Subcutaneous abdominal adipose tissue (tissue), 5 donors: ENCODE measurements at regions not wholly inside any gene's neighbourhood (a gene's known extent, or its start where the extent isn't known, plus 50 kb on each side); places are given as distances from the start of the nearest gene placed in this dataset.

ENCODE experiments used
- H3K27ac ChIP-seq: one replicate; pipeline ENCODE4 v1.7.0; 2013; ENCODE audit warnings: low read depth, mild to moderate bottlenecking, inconsistent platforms, low read length, moderate library complexity
- H3K27me3 ChIP-seq, 5 donors: one replicate each; pipeline ENCODE4 v1.7.0; 2013; ENCODE audit warnings: low read length in 5 of 5, inconsistent platforms in 1 of 5; ENCODE audit not compliant: control insufficient read depth in 5 of 5, insufficient read depth in 4 of 5
- H3K36me3 ChIP-seq, 5 donors: one replicate each; pipeline ENCODE4 v1.7.0; 2013; ENCODE audit warnings: low read length in 5 of 5; ENCODE audit not compliant: control insufficient read depth in 5 of 5, insufficient read depth in 5 of 5
- H3K4me1 ChIP-seq, 5 donors: one replicate each; pipeline ENCODE4 v1.7.0; 2013; ENCODE audit warnings: low read length in 5 of 5, mild to moderate bottlenecking in 3 of 5, moderate library complexity in 1 of 5; ENCODE audit not compliant: control insufficient read depth in 5 of 5, insufficient read depth in 5 of 5
- H3K4me3 ChIP-seq, 5 donors: one replicate each; pipeline ENCODE4 v1.7.0; 2013; ENCODE audit warnings: low read length in 5 of 5, low read depth in 1 of 5
- H3K9ac ChIP-seq, 5 donors: one replicate each; pipeline ENCODE4 v1.7.0; 2013; ENCODE audit warnings: low read length in 5 of 5, mild to moderate bottlenecking in 4 of 5, moderate library complexity in 3 of 5
- H3K9me3 ChIP-seq, 5 donors: one replicate each; pipeline ENCODE4 v1.7.0; 2013; ENCODE audit warnings: low read length in 5 of 5; ENCODE audit not compliant: control insufficient read depth in 5 of 5
- donor health status: healthy.
- donor health status: healthy.
- donor health status: healthy.
- donor health status: healthy.
- donor health status: healthy.

- H3K9me3 ChIP-seq = peaks cover 0 to 14% (median 4%) of the 10 kb centered on the region in 5 donors
- no peak overlapping the region for H3K4me3 ChIP-seq
- H3K27ac ChIP-seq = no peak overlapping the region
- peaks cover 0 to 5% (median 0%) of the 10 kb centered on the region in 5 donors for H3K4me1 ChIP-seq
- no peaks in the 10 kb centered on the region for H3K27me3 ChIP-seq
- no peaks in the 10 kb centered on the region for H3K36me3 ChIP-seq
- no peak overlapping the region for H3K9ac ChIP-seq
These were observed 656.4 kb upstream of the CDH8 start for GRCh38 chr16:62692685-62693084.

GRCh38 chr16:62681819-62682218 lies 645.6 kb upstream of the CDH8 start:
- Histone ChIP-seq H3K4me3 (no peak overlapping the region), H3K27ac (no peak overlapping the region), H3K9me3 (peaks cover 0 to 39% (median 28%) of the 10 kb centered on the region in 5 donors), H3K27me3 (no peaks in the 10 kb centered on the region), H3K4me1 (no peaks in the 10 kb centered on the region), H3K36me3 (no peaks in the 10 kb centered on the region), H3K9ac (no peak overlapping the region)

DNA sequence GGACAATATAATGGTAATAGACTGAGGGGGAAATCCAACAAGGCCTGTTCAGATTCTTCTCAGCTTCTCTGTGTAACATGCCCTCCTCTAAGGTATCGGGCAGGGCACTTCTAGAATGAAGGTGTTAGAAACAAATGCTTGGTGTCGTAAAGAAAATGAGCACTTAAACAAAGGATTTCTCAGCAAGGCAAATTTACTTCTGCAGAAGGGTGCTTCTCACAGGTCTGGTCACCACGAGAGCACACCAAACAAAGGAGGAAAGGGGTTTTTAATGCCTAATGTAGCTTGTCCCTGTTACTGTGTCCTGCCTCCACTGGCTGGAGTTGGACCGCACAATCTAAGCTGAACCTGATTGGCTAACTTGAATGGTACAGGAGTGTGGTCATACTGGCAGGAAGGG lies 642.6 kb upstream of the CDH8 start:
- no peak overlapping the region for H3K9ac ChIP-seq
- H3K4me1 ChIP-seq = no peaks in the 10 kb centered on the region
- H3K4me3 ChIP-seq = peak overlapping the region in 2 of 5 donors; percentile 1 to 24
- no peaks in the 10 kb centered on the region for H3K27me3 ChIP-seq
- no peaks in the 10 kb centered on the region for H3K36me3 ChIP-seq
- H3K9me3 ChIP-seq = peaks cover 0 to 30% (median 20%) of the 10 kb centered on the region in 5 donors
- no peak overlapping the region for H3K27ac ChIP-seq

DNA sequence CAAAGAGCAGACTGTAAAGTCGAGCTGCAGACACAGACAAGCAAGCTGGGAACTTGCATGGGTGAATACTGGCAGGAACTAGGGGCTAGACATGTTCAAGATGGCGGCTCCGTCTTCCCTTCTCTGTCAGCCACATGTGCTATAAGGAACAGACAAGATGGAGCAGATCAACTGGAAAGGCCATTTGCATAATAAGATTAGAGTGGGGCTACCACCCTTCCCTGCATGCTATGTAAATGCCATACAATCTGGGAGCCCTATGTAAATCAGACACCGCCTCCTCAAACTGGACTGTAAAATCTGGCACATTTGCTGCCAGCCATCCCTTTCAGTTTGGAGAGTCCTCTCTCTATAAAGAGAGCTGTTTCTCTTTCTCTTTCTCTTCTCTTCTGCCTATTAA lies 640.1 kb upstream of the CDH8 start:
- H3K4me3 ChIP-seq = no peak overlapping the region

DNA sequence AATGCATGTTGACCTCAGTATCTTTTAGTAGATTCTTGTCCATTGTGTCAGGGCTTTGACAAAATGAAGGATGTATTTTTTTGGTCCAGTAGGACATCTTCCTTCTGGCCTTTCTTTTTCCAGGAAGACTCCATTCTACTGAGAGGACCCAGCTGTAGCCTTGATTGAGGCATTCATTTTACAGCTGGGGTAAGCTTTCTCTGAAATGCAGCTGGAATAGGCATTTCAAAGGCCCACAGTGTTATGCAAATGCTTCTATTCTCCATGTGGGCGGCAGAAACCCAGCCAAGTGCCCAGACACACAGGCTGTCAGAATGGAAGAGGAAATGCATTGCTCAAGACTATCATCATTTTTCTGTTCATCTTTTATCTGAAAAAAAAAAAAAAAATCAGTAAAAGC lies 629.0 kb upstream of the CDH8 start:
- Histone ChIP-seq H3K4me1 (peaks cover 0 to 11% (median 0%) of the 10 kb centered on the region in 5 donors), H3K36me3 (no peaks in the 10 kb centered on the region), H3K4me3 (no peak overlapping the region), H3K9me3 (no peaks in the 10 kb centered on the region), H3K27me3 (no peaks in the 10 kb centered on the region), H3K9ac (no peak overlapping the region), H3K27ac (no peak overlapping the region)

More for the DNA sequence above, 640.1 kb upstream of the CDH8 start:
- H3K4me1 ChIP-seq = no peaks in the 10 kb centered on the region
- no peaks in the 10 kb centered on the region for H3K36me3 ChIP-seq
- peaks cover 0 to 29% (median 18%) of the 10 kb centered on the region in 5 donors for H3K9me3 ChIP-seq
- H3K9ac ChIP-seq = no peak overlapping the region
- H3K27ac ChIP-seq = no peak overlapping the region
- H3K27me3 ChIP-seq = no peaks in the 10 kb centered on the region

DNA sequence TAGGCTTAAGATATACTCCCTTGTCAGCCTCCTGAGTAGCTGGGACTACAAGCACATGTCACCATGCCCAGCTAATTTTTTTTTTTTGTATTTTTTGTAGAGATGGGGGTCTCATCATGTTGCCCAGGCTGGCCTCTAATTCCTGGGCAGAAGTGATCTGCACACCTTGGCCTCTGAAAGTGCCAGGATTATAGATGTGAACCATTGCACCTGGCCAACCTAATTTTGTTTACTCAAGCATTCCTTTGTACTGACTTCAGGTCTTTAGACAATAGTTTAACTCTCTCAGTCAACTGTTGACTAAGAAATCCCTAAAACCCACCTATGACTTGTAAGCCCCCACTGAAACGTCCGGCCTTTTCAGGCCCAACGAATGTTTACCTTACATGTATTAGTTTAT lies 628.3 kb upstream of the CDH8 start:
- Histone ChIP-seq H3K27me3 (no peaks in the 10 kb centered on the region), H3K27ac (no peak overlapping the region), H3K36me3 (no peaks in the 10 kb centered on the region), H3K4me3 (no peak overlapping the region), H3K9ac (no peak overlapping the region), H3K4me1 (peaks cover 0 to 11% (median 0%) of the 10 kb centered on the region in 5 donors), H3K9me3 (no peaks in the 10 kb centered on the region)

DNA sequence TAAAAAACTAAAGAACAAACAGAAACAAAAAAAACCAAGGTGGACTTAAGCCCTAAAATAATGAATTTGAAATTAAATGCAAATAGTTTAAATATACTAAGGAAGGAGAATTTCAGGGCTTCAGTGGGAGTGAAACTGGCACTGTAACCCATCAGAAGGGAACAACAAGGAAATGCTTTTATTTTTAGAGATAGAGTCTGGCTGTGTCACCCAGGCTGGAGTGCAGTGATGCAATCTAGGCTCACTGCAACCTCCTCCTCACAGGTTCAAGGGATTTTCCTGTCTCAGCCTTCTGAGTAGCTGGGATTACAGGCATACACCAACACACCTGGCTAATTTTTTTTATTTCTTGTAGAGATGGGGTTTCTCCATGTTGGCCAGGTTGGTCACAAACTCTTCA lies 625.2 kb upstream of the CDH8 start:
- no peak overlapping the region for H3K4me3 ChIP-seq
- no peaks in the 10 kb centered on the region for H3K27me3 ChIP-seq
- H3K9ac ChIP-seq = no peak overlapping the region
- H3K36me3 ChIP-seq = no peaks in the 10 kb centered on the region
- no peak overlapping the region for H3K27ac ChIP-seq
- no peaks in the 10 kb centered on the region for H3K9me3 ChIP-seq
- H3K4me1 ChIP-seq = peaks cover 0 to 11% (median 0%) of the 10 kb centered on the region in 5 donors

GRCh38 chr16:62657116-62657515 lies 620.9 kb upstream of the CDH8 start:
- H3K27ac ChIP-seq = no peak overlapping the region
- H3K9me3 ChIP-seq = no peaks in the 10 kb centered on the region
- no peaks in the 10 kb centered on the region for H3K27me3 ChIP-seq
- H3K9ac ChIP-seq = no peak overlapping the region
- H3K36me3 ChIP-seq = no peaks in the 10 kb centered on the region
- H3K4me1 ChIP-seq = peaks cover 0 to 9% (median 0%) of the 10 kb centered on the region in 5 donors
- no peak overlapping the region for H3K4me3 ChIP-seq

- Histone ChIP-seq H3K27me3 (no peaks in the 10 kb centered on the region), H3K9me3 (peaks cover 0 to 6% (median 0%) of the 10 kb centered on the region in 5 donors), H3K9ac (no peak overlapping the region), H3K4me1 (no peaks in the 10 kb centered on the region), H3K27ac (no peak overlapping the region), H3K36me3 (no peaks in the 10 kb centered on the region), H3K4me3 (no peak overlapping the region)
These were observed 616.3 kb upstream of the CDH8 start for GRCh38 chr16:62652441-62653120.

DNA sequence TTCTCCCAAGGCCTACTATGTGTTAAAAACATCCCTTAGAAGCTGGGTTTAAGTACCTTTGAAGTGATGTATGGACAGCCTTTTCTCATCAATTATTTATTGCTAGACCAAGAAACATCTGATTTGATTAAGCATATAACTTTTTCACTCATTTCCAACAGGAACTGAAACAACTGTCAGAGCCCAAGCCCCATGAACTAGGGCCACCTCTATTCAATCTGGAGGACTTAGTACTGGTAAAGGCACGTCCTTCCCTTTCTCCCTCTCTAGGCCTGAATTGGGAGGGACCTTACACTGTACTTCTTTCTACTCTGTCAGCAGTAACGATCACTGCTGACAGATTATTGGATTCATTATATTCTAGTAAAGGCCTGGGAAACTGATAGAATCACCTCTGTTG lies 612.0 kb upstream of the CDH8 start:
- H3K4me1 ChIP-seq = no peaks in the 10 kb centered on the region
- H3K9me3 ChIP-seq = peaks cover 0 to 28% (median 12%) of the 10 kb centered on the region in 5 donors
- H3K27ac ChIP-seq = no peak overlapping the region

More for the DNA sequence above, 612.0 kb upstream of the CDH8 start:
- Histone ChIP-seq H3K27me3 (no peaks in the 10 kb centered on the region), H3K9ac (no peak overlapping the region), H3K36me3 (no peaks in the 10 kb centered on the region), H3K4me3 (no peak overlapping the region)
